Heart left ventricle (tissue), 13 donors: ENCODE measurements at regions not wholly inside any gene's neighbourhood (a gene's known extent, or its start where the extent isn't known, plus 50 kb on each side); places are given as distances from the start of the nearest gene placed in this dataset.

Experiments
- POLR2A ChIP-seq, 2 donors: fragments of 450-650 bp; IDR thresholded peaks; one replicate each; pipeline ENCODE4 v1.6.1; 2017; ENCODE audit warnings: antibody characterized with exemption in 2 of 2, mild to moderate bottlenecking in 2 of 2, moderate library complexity in 2 of 2
- TF ChIP-seq, protein P1 (sequence below), 12 donors: fragments of 200-600 bp; sonication (generic) in 4 of 12; IDR thresholded peaks; one replicate each; pipeline versions ENCODE4 v1.5.0 to v1.8.0; 2018 to 2022; ENCODE audit warnings: antibody characterized with exemption in 12 of 12, mild to moderate bottlenecking in 5 of 12
- donor health status: ischemic (EF 13 %, LVEDD 7.1; RV severe dilation, severe dysfunction).
- donor health status: DM: no; HTN: yes; CAD: no.
- donor health status: DM: no; HTN: no; CAD: no.
- donor health status: ischemic (EF 25% LVEDD 6.9; RV normal size, moderate dysfunction).
- donor health status: ischemic (EF 25% LVEDD 5.7; RV mildly dilated, moderate dysfunction).
- donor health status: ischemic (EF 35%, LVEDD 5.7; RV mildly dilated, moderate dysfunction).
- donor health status: nonischemic (EF 11% LVEDD 7.7; RV severe dilation, severe dysfunction).
- donor health status: DM: yes; HTN: yes; CAD: no.
- donor health status: PGD.
- donor health status: ischemic (EF 29% LVEDD 5.4; RV normal size, mild dysfunction).
- donor health status: nonischemic (EF 23%, LVEDD 6.1; RV moderate dilation, normal function).

- TF ChIP-seq, protein P1, sequence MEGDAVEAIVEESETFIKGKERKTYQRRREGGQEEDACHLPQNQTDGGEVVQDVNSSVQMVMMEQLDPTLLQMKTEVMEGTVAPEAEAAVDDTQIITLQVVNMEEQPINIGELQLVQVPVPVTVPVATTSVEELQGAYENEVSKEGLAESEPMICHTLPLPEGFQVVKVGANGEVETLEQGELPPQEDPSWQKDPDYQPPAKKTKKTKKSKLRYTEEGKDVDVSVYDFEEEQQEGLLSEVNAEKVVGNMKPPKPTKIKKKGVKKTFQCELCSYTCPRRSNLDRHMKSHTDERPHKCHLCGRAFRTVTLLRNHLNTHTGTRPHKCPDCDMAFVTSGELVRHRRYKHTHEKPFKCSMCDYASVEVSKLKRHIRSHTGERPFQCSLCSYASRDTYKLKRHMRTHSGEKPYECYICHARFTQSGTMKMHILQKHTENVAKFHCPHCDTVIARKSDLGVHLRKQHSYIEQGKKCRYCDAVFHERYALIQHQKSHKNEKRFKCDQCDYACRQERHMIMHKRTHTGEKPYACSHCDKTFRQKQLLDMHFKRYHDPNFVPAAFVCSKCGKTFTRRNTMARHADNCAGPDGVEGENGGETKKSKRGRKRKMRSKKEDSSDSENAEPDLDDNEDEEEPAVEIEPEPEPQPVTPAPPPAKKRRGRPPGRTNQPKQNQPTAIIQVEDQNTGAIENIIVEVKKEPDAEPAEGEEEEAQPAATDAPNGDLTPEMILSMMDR (IDR thresholded peaks at IDR 0.05) = no peak
- TF ChIP-seq POLR2A (IDR thresholded peaks at IDR 0.05) = no peak
These were observed 86.3 kb upstream of the FSHR start for GRCh38 chr2:49240608-49241007.
